ENCODE measurements at regions not wholly inside any gene's neighbourhood (a gene's known extent, or its start where the extent isn't known, plus 50 kb on each side); places are given as distances from the start of the nearest gene placed in this dataset.

DNA sequence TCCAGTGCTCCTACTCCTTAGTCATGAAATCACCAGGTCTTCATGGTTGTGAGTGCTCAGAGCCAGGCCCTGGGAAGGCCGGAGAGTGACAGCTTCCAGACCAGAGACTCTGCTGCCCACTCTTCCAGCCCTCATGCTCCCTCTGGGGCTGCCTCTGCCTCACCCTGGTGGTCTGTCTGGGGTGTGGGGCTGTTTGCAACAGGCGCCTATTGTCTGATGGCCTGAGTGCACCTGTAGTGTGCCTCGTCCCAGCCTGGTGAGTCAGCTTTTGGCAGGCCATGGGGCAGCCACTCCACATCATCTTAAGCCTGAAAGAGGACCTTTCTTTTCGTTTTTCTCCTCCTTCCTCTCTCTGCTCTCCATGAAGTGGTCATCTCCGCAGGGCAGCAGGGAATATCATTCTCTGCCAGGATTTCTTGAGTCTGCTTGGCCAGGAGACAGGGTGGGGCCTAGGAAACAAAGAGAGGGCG is 173.8 kb downstream of the VEGFA start:
- Mint-ChIP-seq H3K4me1 (ENCODE audit: low read depth) (peaks cover 6% of the 10 kb centered on the region), H3K36me3 (ENCODE audit: low read depth) (peaks cover 1% of the 10 kb centered on the region), H3K27me3 (ENCODE audit: low read depth) (peaks cover 2% of the 10 kb centered on the region), H3K4me3 (ENCODE audit: unreplicated experiment) (no peak overlapping the region), H3K9me3 (ENCODE audit: low read depth) (peaks cover 12% of the 10 kb centered on the region), H3K27ac (ENCODE audit: unreplicated experiment) (no peak overlapping the region)
- TF ChIP-seq, protein P1, sequence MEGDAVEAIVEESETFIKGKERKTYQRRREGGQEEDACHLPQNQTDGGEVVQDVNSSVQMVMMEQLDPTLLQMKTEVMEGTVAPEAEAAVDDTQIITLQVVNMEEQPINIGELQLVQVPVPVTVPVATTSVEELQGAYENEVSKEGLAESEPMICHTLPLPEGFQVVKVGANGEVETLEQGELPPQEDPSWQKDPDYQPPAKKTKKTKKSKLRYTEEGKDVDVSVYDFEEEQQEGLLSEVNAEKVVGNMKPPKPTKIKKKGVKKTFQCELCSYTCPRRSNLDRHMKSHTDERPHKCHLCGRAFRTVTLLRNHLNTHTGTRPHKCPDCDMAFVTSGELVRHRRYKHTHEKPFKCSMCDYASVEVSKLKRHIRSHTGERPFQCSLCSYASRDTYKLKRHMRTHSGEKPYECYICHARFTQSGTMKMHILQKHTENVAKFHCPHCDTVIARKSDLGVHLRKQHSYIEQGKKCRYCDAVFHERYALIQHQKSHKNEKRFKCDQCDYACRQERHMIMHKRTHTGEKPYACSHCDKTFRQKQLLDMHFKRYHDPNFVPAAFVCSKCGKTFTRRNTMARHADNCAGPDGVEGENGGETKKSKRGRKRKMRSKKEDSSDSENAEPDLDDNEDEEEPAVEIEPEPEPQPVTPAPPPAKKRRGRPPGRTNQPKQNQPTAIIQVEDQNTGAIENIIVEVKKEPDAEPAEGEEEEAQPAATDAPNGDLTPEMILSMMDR (IDR thresholded peaks at IDR 0.05) = no peak
- DNase-seq (ENCODE audit: low spot score) = no peak

DNA sequence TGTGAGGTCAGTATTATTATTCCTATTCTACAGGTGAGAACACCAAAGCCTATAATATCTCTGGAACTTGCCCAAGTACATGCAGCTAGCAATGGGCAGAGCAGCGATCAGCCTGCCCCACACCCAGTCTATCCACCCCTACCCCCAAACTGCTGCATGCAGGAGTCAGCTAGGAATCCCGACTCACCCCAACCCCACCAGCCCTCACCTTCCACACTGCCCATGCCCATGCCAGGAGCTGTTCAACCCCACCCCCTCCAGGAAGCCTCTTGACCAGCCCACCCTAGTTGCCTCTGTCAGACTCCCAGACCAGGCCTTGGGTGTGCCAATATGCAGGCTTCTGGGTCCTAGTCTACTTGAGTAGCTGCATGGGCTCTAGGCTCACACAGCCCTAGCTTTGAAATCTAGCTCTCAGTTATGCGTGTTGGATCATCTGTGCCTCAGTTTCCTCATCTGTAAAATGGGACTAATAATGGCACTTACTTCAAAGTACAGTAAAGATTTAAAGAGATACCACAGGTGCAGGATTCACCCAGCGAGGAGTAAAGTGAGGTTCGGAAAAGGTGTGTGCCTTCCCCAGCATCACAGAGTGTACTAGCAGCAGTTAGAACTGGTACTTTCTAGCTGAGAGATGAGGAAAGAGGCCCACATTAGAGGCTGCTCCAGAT is 173.2 kb downstream of the VEGFA start:
- H3K27me3 Mint-ChIP-seq (ENCODE audit: low read depth) = peaks cover 5% of the 10 kb centered on the region
- peaks cover 4% of the 10 kb centered on the region for H3K4me1 Mint-ChIP-seq (ENCODE audit: low read depth)
- no peak for DNase-seq (ENCODE audit: low spot score)
- TF ChIP-seq, protein P1 (IDR thresholded peaks at IDR 0.05) = no peak
- no peak overlapping the region for H3K27ac Mint-ChIP-seq (ENCODE audit: unreplicated experiment)
- H3K36me3 Mint-ChIP-seq (ENCODE audit: low read depth) = peaks cover 1% of the 10 kb centered on the region
- H3K4me3 Mint-ChIP-seq (ENCODE audit: unreplicated experiment) = no peak overlapping the region
- H3K9me3 Mint-ChIP-seq (ENCODE audit: low read depth) = peaks cover 12% of the 10 kb centered on the region

DNA sequence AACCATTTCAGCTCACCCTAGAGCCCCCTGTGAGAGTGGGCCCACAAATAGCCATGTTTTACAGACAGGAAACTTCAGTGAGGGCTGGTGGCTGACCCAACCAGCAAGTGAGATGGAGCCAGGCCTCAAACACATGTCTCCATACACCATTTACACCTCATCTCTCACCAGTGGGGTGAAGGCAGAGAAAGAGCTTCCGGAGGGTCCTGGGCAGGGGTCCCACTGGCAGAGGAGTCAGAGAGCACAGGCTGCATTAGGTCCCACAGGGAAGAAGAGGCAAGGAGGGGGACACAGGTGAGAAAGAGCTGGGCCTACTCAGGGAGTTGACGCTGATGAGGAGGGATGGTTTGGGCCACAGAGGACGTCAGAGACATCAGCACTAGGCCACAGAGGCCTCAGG is 172.6 kb downstream of the VEGFA start:
- Mint-ChIP-seq H3K36me3 (ENCODE audit: low read depth) (peaks cover 1% of the 10 kb centered on the region), H3K4me3 (ENCODE audit: unreplicated experiment) (no peak overlapping the region), H3K27me3 (ENCODE audit: low read depth) (peaks cover 7% of the 10 kb centered on the region), H3K9me3 (ENCODE audit: low read depth) (peaks cover 12% of the 10 kb centered on the region), H3K4me1 (ENCODE audit: low read depth) (peaks cover 4% of the 10 kb centered on the region), H3K27ac (ENCODE audit: unreplicated experiment) (no peak overlapping the region)
- TF ChIP-seq, protein P1 (IDR thresholded peaks at IDR 0.05) = no peak
- no peak for DNase-seq (ENCODE audit: low spot score)

DNA sequence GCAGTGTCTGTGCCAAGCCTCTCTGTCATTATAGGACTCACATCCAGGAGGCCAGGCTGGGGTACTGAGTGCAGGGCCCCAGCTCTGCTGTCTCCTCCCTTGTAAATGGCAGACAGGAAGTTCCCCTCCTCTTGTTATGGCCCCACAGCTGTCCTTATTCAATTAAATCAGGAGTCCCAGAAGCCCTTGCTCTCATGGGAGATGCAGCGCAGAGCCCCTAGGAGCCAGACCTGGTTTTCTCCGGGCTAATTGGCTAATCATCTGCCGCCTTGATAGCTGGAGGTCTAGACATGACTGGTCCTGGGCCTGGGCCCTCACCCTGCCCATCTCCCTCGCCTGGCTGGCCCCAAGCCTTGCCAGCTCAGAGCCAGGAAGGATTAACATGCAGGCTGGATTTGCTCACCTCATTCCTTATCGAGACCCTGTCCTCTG is 172.0 kb downstream of the VEGFA start:
- no peak overlapping the region for H3K27ac Mint-ChIP-seq (ENCODE audit: unreplicated experiment)
- H3K9me3 Mint-ChIP-seq (ENCODE audit: low read depth) = peaks cover 12% of the 10 kb centered on the region
- TF ChIP-seq, protein P1 (IDR thresholded peaks at IDR 0.05) = no peak
- H3K36me3 Mint-ChIP-seq (ENCODE audit: low read depth) = peaks cover 1% of the 10 kb centered on the region
- H3K4me3 Mint-ChIP-seq (ENCODE audit: unreplicated experiment) = no peak overlapping the region
- DNase-seq (ENCODE audit: low spot score) = no peak
- peaks cover 7% of the 10 kb centered on the region for H3K27me3 Mint-ChIP-seq (ENCODE audit: low read depth)
- H3K4me1 Mint-ChIP-seq (ENCODE audit: low read depth) = peaks cover 4% of the 10 kb centered on the region

DNA sequence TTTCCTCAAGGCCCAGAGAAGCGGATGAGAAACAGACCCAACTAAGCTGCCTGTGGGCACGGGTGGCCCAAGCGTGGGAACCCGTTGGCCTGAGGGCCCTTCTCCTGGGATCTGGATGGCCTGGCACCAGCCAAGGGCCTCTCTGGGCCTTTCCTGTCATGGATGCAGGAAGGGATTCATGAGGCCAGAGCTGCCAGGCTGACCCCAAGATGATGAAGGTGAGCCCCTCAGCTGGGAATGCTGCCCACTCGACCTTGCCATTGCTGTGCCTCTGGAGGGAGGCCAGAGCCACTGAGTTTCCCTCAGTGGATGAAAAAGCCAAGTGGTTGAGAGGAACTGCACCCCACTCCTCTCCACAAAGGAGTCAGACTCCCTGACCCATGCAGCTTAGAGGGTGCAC is 171.2 kb downstream of the VEGFA start:
- TF ChIP-seq, protein P1 (IDR thresholded peaks at IDR 0.05) = no peak
- Mint-ChIP-seq H3K4me3 (ENCODE audit: unreplicated experiment) (no peak overlapping the region), H3K36me3 (ENCODE audit: low read depth) (no peaks in the 10 kb centered on the region), H3K27me3 (ENCODE audit: low read depth) (peaks cover 7% of the 10 kb centered on the region), H3K4me1 (ENCODE audit: low read depth) (peaks cover 4% of the 10 kb centered on the region), H3K9me3 (ENCODE audit: low read depth) (peaks cover 6% of the 10 kb centered on the region), H3K27ac (ENCODE audit: unreplicated experiment) (no peak overlapping the region)
- no peak for DNase-seq (ENCODE audit: low spot score)

Measured in chondrocyte (in vitro differentiated cells).